Epithelial cell of esophagus (primary cell): ENCODE measurements at regions not wholly inside any gene's neighbourhood (a gene's known extent, or its start where the extent isn't known, plus 50 kb on each side); places are given as distances from the start of the nearest gene placed in this dataset.

ENCODE experiments used
- DNase-seq: peaks from one replicate; pipeline ENCODE4 v3.0.0; 2010; ENCODE audit warnings: low read depth
- H3K4me3 ChIP-seq: 2 replicates; pipeline ENCODE4 v1.5.1; 2011; ENCODE audit warnings: mild to moderate bottlenecking, low read length, control low read depth
- TF ChIP-seq, protein P1 (sequence below): IDR thresholded peaks from 2 replicates; pipeline ENCODE4 v1.5.1; 2011; ENCODE audit warnings: low read depth, mild to moderate bottlenecking, low read length, control low read depth, inconsistent platforms; ENCODE audit not compliant: insufficient read depth; ENCODE audit errors: missing control alignments

DNA sequence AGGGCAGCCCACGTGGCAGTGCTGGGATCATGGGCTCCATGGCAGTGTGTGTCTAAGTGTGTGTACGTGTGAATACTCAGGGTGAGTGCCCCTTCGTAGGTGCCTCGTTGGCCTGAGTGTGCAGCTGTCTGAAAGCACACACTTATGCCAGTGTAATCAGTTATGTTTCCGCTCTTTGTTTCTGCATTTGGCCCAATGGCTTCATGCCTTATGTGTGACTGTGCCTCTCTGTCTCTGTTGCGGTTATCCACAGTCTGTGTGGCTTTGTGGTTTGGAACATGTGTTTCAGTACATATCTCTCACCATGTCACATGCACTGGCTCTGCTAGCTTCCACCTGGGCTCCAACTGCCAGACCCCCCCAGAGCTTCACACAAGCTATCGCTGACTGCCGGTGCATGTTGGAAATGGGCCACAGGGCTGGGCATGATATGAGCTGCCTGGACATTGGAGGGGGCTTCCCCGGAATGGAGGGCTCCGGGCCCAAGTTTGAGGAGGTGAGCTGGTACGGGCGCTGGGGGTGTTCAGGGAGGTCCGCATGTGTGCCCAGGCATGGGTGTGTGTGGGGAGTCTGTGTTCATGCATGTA lies 70.3 kb upstream of the TINAGL1 start:
- TF ChIP-seq, protein P1, sequence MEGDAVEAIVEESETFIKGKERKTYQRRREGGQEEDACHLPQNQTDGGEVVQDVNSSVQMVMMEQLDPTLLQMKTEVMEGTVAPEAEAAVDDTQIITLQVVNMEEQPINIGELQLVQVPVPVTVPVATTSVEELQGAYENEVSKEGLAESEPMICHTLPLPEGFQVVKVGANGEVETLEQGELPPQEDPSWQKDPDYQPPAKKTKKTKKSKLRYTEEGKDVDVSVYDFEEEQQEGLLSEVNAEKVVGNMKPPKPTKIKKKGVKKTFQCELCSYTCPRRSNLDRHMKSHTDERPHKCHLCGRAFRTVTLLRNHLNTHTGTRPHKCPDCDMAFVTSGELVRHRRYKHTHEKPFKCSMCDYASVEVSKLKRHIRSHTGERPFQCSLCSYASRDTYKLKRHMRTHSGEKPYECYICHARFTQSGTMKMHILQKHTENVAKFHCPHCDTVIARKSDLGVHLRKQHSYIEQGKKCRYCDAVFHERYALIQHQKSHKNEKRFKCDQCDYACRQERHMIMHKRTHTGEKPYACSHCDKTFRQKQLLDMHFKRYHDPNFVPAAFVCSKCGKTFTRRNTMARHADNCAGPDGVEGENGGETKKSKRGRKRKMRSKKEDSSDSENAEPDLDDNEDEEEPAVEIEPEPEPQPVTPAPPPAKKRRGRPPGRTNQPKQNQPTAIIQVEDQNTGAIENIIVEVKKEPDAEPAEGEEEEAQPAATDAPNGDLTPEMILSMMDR: no peak
- peak; percentile 45 for DNase-seq
- no peak overlapping the region for H3K4me3 ChIP-seq

DNA sequence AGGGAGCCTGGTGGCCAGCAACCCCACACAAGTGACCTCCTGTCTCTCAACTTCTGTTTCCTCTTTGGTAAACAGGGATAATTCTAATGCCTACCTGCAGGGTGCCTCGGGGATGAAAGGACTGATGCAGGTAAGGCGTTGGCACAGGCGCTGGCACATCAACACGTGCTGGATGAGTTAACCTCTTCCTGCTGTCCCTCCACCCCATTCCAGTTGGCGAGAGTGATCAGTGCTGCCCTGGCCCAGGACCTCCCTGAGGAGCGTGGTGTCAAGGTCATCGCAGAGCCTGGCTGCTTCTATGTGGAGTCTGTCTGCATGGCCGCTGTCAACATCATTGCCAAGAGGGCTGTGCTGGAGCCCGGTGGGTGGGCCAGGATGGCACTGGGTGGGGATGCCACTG lies 69.1 kb upstream of the TINAGL1 start:
- TF ChIP-seq, protein P1: no peak
- no peak overlapping the region for H3K4me3 ChIP-seq
- DNase-seq: no peak

DNA sequence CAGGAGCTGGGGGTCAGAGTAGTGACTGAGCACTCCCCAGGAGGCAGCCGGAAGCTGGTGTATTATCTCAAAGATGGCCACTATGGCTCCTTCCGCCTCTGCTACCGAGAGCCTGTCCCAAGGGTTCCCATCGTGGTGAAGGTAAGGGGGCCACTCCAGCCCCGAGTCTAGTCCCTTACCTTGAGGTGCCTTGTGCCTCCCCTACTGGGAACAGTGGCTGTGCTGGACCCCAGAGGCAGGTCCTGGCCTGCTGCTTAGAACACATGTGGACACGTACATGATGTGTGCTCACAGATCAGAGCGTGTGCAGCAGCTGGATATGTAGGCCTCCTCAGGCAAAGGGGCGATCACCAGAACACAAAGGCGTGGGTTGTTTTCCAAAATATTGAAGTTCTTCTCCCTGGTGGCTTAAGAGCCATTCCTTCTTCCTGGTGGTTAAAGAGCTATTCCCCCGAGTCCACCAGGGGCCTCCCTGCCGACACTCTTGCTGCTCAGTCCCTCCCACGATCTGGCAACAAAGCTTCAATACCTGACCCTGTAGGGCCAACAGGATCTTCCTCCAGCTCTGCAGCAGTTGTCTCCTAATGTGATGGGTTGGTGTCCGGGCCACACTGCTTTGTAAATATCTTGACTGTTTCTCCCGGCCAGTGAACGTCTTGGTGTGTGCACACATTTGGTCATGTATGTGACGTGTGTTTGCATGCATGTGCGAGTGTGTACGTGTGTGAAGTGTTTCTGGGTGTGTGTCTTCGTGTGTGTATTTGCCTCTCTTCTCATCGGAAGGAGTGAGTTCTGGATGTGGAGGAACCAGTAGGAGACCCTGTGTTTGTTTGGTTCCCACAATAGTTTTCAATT lies 68.4 kb upstream of the TINAGL1 start:
- TF ChIP-seq, protein P1: no peak
- no peak for DNase-seq
- no peak overlapping the region for H3K4me3 ChIP-seq

DNA sequence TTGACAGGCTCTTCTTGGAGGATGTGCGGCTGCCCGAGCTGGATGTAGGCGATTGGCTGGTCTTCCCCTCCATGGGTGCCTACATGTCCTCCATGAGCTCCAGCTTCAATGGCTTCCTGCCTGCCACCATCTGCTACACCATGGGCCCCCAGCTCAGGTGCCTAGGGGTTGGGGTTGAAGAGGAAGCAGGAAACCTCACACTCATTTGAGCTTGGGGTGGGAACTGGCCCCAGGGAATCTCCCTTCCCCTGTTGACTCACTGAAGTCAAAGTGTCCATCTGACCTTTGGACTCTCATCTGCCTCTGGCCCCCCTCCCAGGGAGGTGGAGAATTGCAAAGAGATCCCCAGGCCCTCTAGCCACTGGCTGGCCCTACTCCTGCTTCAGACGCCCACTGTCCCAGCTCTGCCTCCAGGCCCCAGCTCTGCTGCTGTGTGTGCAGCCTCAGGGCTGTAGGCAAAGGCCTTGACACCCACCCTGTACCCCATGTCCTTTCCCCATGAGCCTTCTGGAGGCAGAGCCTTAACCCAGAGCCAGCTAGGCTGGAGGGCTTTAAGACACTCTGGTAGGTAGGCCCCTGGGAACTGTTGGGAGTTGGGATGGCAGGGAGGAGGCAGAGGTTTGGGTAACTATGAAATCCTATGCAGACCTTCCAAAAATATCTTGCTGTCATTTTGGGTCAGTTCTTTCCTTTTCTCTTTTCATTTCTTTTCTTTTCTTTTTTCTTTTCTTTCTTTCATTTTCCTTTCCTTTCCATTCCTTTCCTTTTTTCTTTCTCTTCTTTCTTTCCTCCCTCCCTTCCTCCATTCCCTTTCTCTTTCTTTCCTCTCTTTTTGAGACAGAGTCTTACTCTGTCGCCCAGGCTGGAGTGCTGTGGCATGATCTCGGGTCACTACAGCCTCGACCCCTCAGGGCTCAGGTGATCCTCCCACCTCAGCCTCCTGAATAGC lies 66.9 kb upstream of the TINAGL1 start:
- TF ChIP-seq, protein P1: no peak
- DNase-seq: no peak

DNA sequence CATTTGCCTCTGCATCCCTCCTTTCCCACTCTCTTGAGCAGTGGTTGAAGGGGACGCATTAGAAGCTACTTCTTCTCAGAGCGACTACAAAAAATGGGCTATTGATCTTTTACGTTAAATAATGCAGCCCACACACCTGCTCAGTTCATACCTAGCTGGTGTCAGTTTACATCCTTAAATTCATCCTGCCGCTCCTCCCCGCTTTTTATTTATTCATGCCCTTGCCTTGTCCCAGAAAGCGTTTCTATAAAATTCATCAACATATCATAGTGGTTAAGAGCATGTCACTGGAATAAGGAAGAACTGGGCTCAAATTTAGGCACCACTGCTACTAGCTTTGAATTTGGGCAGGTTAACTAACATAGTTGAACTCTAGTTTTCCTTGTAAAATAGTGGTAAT lies 66.0 kb upstream of the TINAGL1 start:
- no peak for DNase-seq
- TF ChIP-seq, protein P1: no peak
- H3K4me3 ChIP-seq: no peak overlapping the region

More for the DNA sequence above, 66.9 kb upstream of the TINAGL1 start:
- H3K4me3 ChIP-seq: no peak overlapping the region

DNA sequence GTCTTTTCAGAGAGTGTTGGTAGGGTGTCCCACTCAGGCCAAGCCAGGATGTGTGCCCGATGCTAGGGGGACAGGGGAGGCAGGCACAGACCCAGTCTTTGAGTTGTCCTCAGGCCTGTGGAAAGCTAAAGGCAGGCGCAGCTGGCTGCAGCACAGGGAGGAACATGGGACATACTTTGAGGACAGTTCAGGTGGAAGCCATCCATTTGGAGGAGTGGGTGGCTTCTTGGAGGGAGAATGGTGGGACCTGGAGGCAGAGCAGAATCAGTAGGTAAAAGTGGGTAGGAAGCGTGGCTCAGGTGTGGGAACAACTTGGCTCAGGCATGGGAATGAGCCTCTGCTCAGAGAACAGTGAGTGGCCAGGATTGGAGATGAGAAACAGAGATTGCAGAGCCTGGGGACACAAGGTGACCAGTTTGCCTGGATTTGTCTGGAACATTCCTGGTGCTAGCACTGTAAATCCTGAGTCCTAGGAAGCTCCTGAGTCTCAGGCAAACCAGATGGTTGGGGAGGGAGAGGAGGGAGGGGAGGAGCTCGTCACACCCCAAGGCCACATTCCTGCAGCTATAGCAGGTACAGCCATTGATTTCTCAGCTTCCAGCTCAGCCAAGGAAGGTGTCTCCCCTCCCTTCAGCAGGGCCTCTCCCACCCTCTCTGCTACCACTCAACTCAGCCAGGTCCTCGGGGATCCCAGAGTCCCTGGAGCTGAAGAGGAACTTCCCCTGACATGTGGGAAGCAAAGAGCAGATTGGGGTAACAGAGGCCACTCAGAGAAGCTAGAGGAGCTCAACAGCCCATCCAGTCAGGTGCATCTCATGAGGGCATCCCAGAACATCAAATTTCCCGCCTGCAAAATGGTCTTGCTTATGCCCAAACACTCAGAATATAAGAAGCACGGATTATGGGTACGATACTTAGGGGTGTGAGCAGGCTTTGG lies 65.2 kb upstream of the TINAGL1 start:
- TF ChIP-seq, protein P1: no peak
- DNase-seq: peak; percentile 54
- H3K4me3 ChIP-seq: no peak overlapping the region
